Fibroblast of skin of right quadriceps (primary cell): ENCODE measurements at regions not wholly inside any gene's neighbourhood (a gene's known extent, or its start where the extent isn't known, plus 50 kb on each side); places are given as distances from the start of the nearest gene placed in this dataset.
A peak's percentile ranks its signal among the peaks of the same experiment; 100 is the strongest.

Experiments used
- DNase-seq: peaks from one replicate; pipeline ENCODE4 v3.0.0-alpha.2; 2013

GRCh38 chr4:144903953-144904711 is 193.9 kb downstream of the ANAPC10 start:
- peak; percentile 38 for DNase-seq

GRCh38 chr4:144905286-144905685 is 192.7 kb downstream of the ANAPC10 start:
- no peak for DNase-seq

GRCh38 chr4:144906181-144906925 is 191.6 kb downstream of the ANAPC10 start:
- DNase-seq = no peak

GRCh38 chr4:144910723-144911122 is 187.3 kb downstream of the ANAPC10 start:
- DNase-seq = no peak
